ENCODE measurements at regions not wholly inside any gene's neighbourhood (a gene's known extent, or its start where the extent isn't known, plus 50 kb on each side); places are given as distances from the start of the nearest gene placed in this dataset.
A peak's percentile ranks its signal among the peaks of the same experiment; 100 is the strongest.

- ATAC-seq (no peak), FAIRE-seq (no peak), DNase-seq (ENCODE audit: extremely low read depth in 1 of 4, low spot score in 3 of 4) (no peak)
- H3K79me2 ChIP-seq (ENCODE audit: control insufficient read depth, insufficient read depth, low read length): no peaks in the 10 kb centered on the region
- H3K27me3 ChIP-seq (ENCODE audit: control insufficient read depth in 2 of 2, insufficient read depth in 2 of 2, low read length in 2 of 2): no peaks in the 10 kb centered on the region
- no peaks in the 10 kb centered on the region for H3K9me1 ChIP-seq (ENCODE audit: control insufficient read depth, insufficient read depth, low read length)
- no peaks in the 10 kb centered on the region for H3K36me3 ChIP-seq (ENCODE audit: control insufficient read depth, insufficient read depth, low read length)
- H2AFZ ChIP-seq (ENCODE audit: low read depth, low read length): 0 out of 2 replicates have a peak overlapping the region, but pooled peaks have one; percentile 1
- H3K4me1 ChIP-seq (replicated peaks in 1 of 2; ENCODE audit: control insufficient read depth in 2 of 2, insufficient read depth in 2 of 2, low read length in 2 of 2): no peaks in the 10 kb centered on the region
- ChIA-PET CTCF (ENCODE audit: low intra/inter-chr PET ratio) (no interaction called here), POLR2A (no interaction called here)
- H3K9ac ChIP-seq (ENCODE audit: insufficient read depth in 1 of 2, low read depth in 2 of 2, low read length in 2 of 2): no peak overlapping the region
- H3K4me3 ChIP-seq: no peak overlapping the region
- 23% methylated on average over 2 of the region's 2 CpGs for WGBS (ENCODE audit: insufficient coverage, low coverage, missing lambda C conversion rate)
- H3K9me3 ChIP-seq (replicated peaks; ENCODE audit: control insufficient read depth, insufficient read depth, low read depth, low read length): peaks cover 18% of the 10 kb centered on the region
- H4K20me1 ChIP-seq (replicated peaks; ENCODE audit: control insufficient read depth, insufficient read depth, low read length): no peaks in the 10 kb centered on the region
- BruUV-seq (replicated peaks): no TSS peak
- H3K27ac ChIP-seq (ENCODE audit: extremely low read depth, low read depth, low read length): no peak overlapping the region
- in situ Hi-C loops (cut with MboI): no loop called here
- intact Hi-C loops (cut with micrococcal nuclease): no loop called here
- H3K4me2 ChIP-seq (ENCODE audit: insufficient read depth, low read length): no peak overlapping the region
- TF ChIP-seq KAT8 (IDR thresholded peaks at IDR 0.05; ENCODE audit: low read depth) (no peak), MAZ (CRISPR knock-in tag; conservative IDR thresholded peaks at IDR 0.05 in 1 of 2, IDR thresholded peaks at IDR 0.05 in 1 of 2) (no peak), SMARCA5 (IDR thresholded peaks at IDR 0.05) (no peak), LEF1 (IDR thresholded peaks at IDR 0.05) (no peak), TAL1 (IDR thresholded peaks at IDR 0.05) (no peak), HNRNPLL (IDR thresholded peaks at IDR 0.05; ENCODE audit: low read depth, low read length, poor library complexity, severe bottlenecking) (no peak), HMGN3 (IDR thresholded peaks at IDR 0.05; ENCODE audit: borderline replicate concordance, extremely low read depth, insufficient read length, low read depth, low read length) (no peak), BRD9 (IDR thresholded peaks at IDR 0.05; ENCODE audit: low read depth, partially characterized antibody) (no peak), XRCC5 (IDR thresholded peaks at IDR 0.05; ENCODE audit: low read depth, low read length) (no peak), ZBTB2 (IDR thresholded peaks at IDR 0.05) (no peak), SMAD3 (CRISPR knock-in tag; conservative IDR thresholded peaks at IDR 0.05) (no peak), KLF13 (tag; IDR thresholded peaks at IDR 0.05; ENCODE audit: borderline replicate concordance, low read depth) (no peak), TAF9B (IDR thresholded peaks at IDR 0.05; ENCODE audit: partially characterized antibody) (no peak), ZBTB7A (IDR thresholded peaks at IDR 0.05; ENCODE audit: borderline replicate concordance, control insufficient read depth, low read depth, low read length) (no peak), SRSF7 (optimal IDR thresholded peaks at IDR 0.05; ENCODE audit: low read depth, low read length) (no peak), GTF2B (IDR thresholded peaks at IDR 0.05; ENCODE audit: extremely low read depth, insufficient read length) (no peak), RBM39 (optimal IDR thresholded peaks at IDR 0.05; ENCODE audit: low read depth, low read length) (no peak)
Observed at GRCh38 chr4:128373628-128374027, 86.0 kb upstream of the PGRMC2 start.
